PC-9 (cell line): ENCODE measurements at regions not wholly inside any gene's neighbourhood (a gene's known extent, or its start where the extent isn't known, plus 50 kb on each side); places are given as distances from the start of the nearest gene placed in this dataset.

ENCODE experiments used
- BruUV-seq: library from RNA; stranded (reverse); fragments of 400-500 nt; replicated peaks from 2 replicates; lab custom pipeline; 2021; lab: Mats Ljungman, UMichigan
- CTCF ChIA-PET: fragments of 300-600 bp; sonication (Branson Sonifier 250); formaldehyde crosslinking; loops from one replicate; lab custom pipeline; 2022; ENCODE audit warnings: antibody characterized with exemption; lab: Charles Lee
- POLR2A ChIA-PET: fragments of 300-600 bp; sonication (Branson Sonifier 250); formaldehyde crosslinking; loops from one replicate; lab custom pipeline; 2022; ENCODE audit warnings: antibody characterized with exemption; ENCODE audit not compliant: unreplicated experiment; lab: Charles Lee
- DNase-seq, 2 experiments: peaks; one replicate each; pipeline versions ENCODE4 v3.0.0 to v3.0.0-alpha.2; 2015 to 2022; ENCODE audit warnings: mixed read lengths in 1 of 2
- H2AFZ ChIP-seq: fragments of 200-600 bp; sonication (generic); 2 replicates; pipeline ENCODE4 v1.8.1; 2017; ENCODE audit warnings: antibody characterized with exemption
- H3F3A ChIP-seq: fragments of 200-600 bp; sonication (generic); 2 replicates; pipeline ENCODE4 v1.8.1; 2017; ENCODE audit warnings: antibody characterized with exemption, mild to moderate bottlenecking, low read depth; ENCODE audit not compliant: insufficient read depth
- H3K27ac ChIP-seq: fragments of 200-600 bp; sonication (generic); 2 replicates; pipeline ENCODE4 v1.6.1; 2016; ENCODE audit warnings: mixed run types
- H3K27me3 ChIP-seq: fragments of 200-600 bp; sonication (generic); 2 replicates; pipeline ENCODE4 v1.6.1; 2016; ENCODE audit warnings: low read depth, mixed run types; ENCODE audit not compliant: insufficient read depth
- H3K36me3 ChIP-seq: fragments of 200-600 bp; sonication (generic); 2 replicates; pipeline ENCODE4 v1.6.1; 2016; ENCODE audit warnings: low read depth, mixed run types
- H3K4me1 ChIP-seq: fragments of 200-600 bp; sonication (generic); replicated peaks from 2 replicates; pipeline ENCODE4 v1.6.1; 2016; ENCODE audit warnings: mixed run types; ENCODE audit not compliant: insufficient read depth
- H3K4me2 ChIP-seq: fragments of 200-600 bp; sonication (generic); 2 replicates; pipeline ENCODE4 v1.6.1; 2017; ENCODE audit warnings: mixed run types
- H3K4me3 ChIP-seq: fragments of 200-600 bp; sonication (generic); 2 replicates; pipeline ENCODE4 v1.6.1; 2016; ENCODE audit warnings: mixed run types
- H3K79me2 ChIP-seq: fragments of 200-600 bp; sonication (generic); 2 replicates; pipeline ENCODE4 v1.6.1; 2017; ENCODE audit warnings: low read depth, mixed run types
- H3K9me2 ChIP-seq: fragments of 200-600 bp; sonication (generic); 2 replicates; pipeline ENCODE4 v1.8.1; 2017; ENCODE audit warnings: mild to moderate bottlenecking; ENCODE audit not compliant: insufficient read depth
- H3K9me3 ChIP-seq: fragments of 200-600 bp; sonication (generic); 2 replicates; pipeline ENCODE4 v1.8.1; 2016; ENCODE audit warnings: low read depth; ENCODE audit not compliant: insufficient read depth
- H4K20me1 ChIP-seq: fragments of 200-600 bp; sonication (generic); 2 replicates; pipeline ENCODE4 v1.8.1; 2017; ENCODE audit not compliant: insufficient read depth
- CTCF ChIP-seq: fragments of 200-600 bp; sonication (generic); conservative IDR thresholded peaks from 2 replicates; pipeline ENCODE4 v1.6.1; 2017; ENCODE audit warnings: mixed run types, antibody characterized with exemption, mild to moderate bottlenecking, moderate library complexity
- EZH2 ChIP-seq: fragments of 200-600 bp; sonication (generic); IDR thresholded peaks from 2 replicates; pipeline ENCODE4 v1.8.0; 2017; ENCODE audit warnings: antibody characterized with exemption, low read depth
- intact Hi-C: fragments of 100-400 bp; cut with micrococcal nuclease; formaldehyde crosslinking; loops from one replicate; pipeline ENCODE4 v1.10.0; 2022; ENCODE audit not compliant: unreplicated experiment

GRCh38 chr6:74466572-74466971 lies 739.3 kb downstream of the COL12A1 start:
- no TSS peak for BruUV-seq

GRCh38 chr6:74459260-74459659 lies 746.6 kb downstream of the COL12A1 start:
- Histone ChIP-seq H3K36me3 (no peaks in the 10 kb centered on the region), H3F3A (no peaks in the 10 kb centered on the region), H3K9me2 (no peaks in the 10 kb centered on the region), H3K79me2 (no peaks in the 10 kb centered on the region), H3K4me1 (no peaks in the 10 kb centered on the region), H3K4me2 (no peak overlapping the region), H3K4me3 (no peak overlapping the region), H3K27ac (no peak overlapping the region), H2AFZ (no peak overlapping the region), H3K27me3 (no peaks in the 10 kb centered on the region), H3K9me3 (no peaks in the 10 kb centered on the region; the same call in 1 of the 2 replicates), H4K20me1 (no peaks in the 10 kb centered on the region)
- DNase-seq = no peak
- BruUV-seq = no TSS peak
- POLR2A ChIA-PET = no interaction called here
- no peak for TF ChIP-seq CTCF
- TF ChIP-seq EZH2 = no peak
- intact Hi-C loops = no loop called here
- CTCF ChIA-PET = no interaction called here

More at GRCh38 chr6:74466572-74466971, 739.3 kb downstream of the COL12A1 start:
- H2AFZ ChIP-seq = no peak overlapping the region
- H3K79me2 ChIP-seq = no peaks in the 10 kb centered on the region
- no peaks in the 10 kb centered on the region for H3K9me3 ChIP-seq
- H3K27me3 ChIP-seq = no peaks in the 10 kb centered on the region
- H3K27ac ChIP-seq = no peak overlapping the region
- no peak overlapping the region for H3K4me2 ChIP-seq
- no peaks in the 10 kb centered on the region for H3K9me2 ChIP-seq
- no peaks in the 10 kb centered on the region for H4K20me1 ChIP-seq
- H3K4me1 ChIP-seq = no peaks in the 10 kb centered on the region
- no peak overlapping the region for H3K4me3 ChIP-seq
- ChIA-PET CTCF (no interaction called here), POLR2A (no interaction called here)
- no peaks in the 10 kb centered on the region for H3K36me3 ChIP-seq
- no peaks in the 10 kb centered on the region for H3F3A ChIP-seq
- intact Hi-C loops = no loop called here
- DNase-seq = no peak
- no peak for TF ChIP-seq CTCF
- no peak for TF ChIP-seq EZH2

- CTCF ChIA-PET = no interaction called here
- H3K9me3 ChIP-seq = no peaks in the 10 kb centered on the region; the same call in 1 of the 2 replicates
Measured at GRCh38 chr6:74458536-74458935, 747.3 kb downstream of the COL12A1 start.

More at GRCh38 chr6:74458536-74458935, 747.3 kb downstream of the COL12A1 start:
- H3F3A ChIP-seq = no peaks in the 10 kb centered on the region
- no peaks in the 10 kb centered on the region for H4K20me1 ChIP-seq
- H3K4me1 ChIP-seq = no peaks in the 10 kb centered on the region
- intact Hi-C loops = no loop called here
- no peaks in the 10 kb centered on the region for H3K27me3 ChIP-seq
- no peak overlapping the region for H3K4me3 ChIP-seq
- H3K9me2 ChIP-seq = no peaks in the 10 kb centered on the region
- H3K79me2 ChIP-seq = no peaks in the 10 kb centered on the region
- no peaks in the 10 kb centered on the region for H3K36me3 ChIP-seq
- H2AFZ ChIP-seq = no peak overlapping the region
- H3K4me2 ChIP-seq = no peak overlapping the region
- POLR2A ChIA-PET = no interaction called here
- no peak overlapping the region for H3K27ac ChIP-seq
- TF ChIP-seq EZH2 (no peak), CTCF (no peak)
- no peak for DNase-seq
- BruUV-seq = no TSS peak
